ENCODE measurements at regions not wholly inside any gene's neighbourhood (a gene's known extent, or its start where the extent isn't known, plus 50 kb on each side); places are given as distances from the start of the nearest gene placed in this dataset.

- ChIA-PET CTCF (no interaction called here), POLR2A (no interaction called here)
- Histone ChIP-seq H3K36me3 (ENCODE audit: control insufficient read depth, insufficient read depth, low read length) (no peaks in the 10 kb centered on the region), H3K4me3 (ENCODE audit: low read depth, low read length) (no peak overlapping the region), H3K4me1 (no peaks in the 10 kb centered on the region), H3K9me3 (peaks cover 5% of the 10 kb centered on the region; the same call in 1 of the 2 replicates), H3K27me3 (replicated peaks; ENCODE audit: control insufficient read depth, insufficient read depth, low read length) (no peaks in the 10 kb centered on the region)
- DNase-seq: no peak
- Mint-ChIP-seq H3K27me3 (ENCODE audit: insufficient read depth, unreplicated experiment) (no peaks in the 10 kb centered on the region), H3K4me1 (ENCODE audit: low read depth, unreplicated experiment) (no peaks in the 10 kb centered on the region), H3K4me3 (ENCODE audit: unreplicated experiment) (no peak overlapping the region), H3K36me3 (ENCODE audit: insufficient read depth, unreplicated experiment) (no peaks in the 10 kb centered on the region), H3K27ac (ENCODE audit: unreplicated experiment) (no peak overlapping the region), H3K9me3 (ENCODE audit: unreplicated experiment) (no peaks in the 10 kb centered on the region)
- intact Hi-C loops (cut with micrococcal nuclease; ENCODE audit: unreplicated experiment): no loop called here
- no peak for TF ChIP-seq CTCF (IDR thresholded peaks at IDR 0.05; ENCODE audit: insufficient read depth in 1 of 2, low read depth in 1 of 2, low read length in 1 of 2, severe bottlenecking in 1 of 2, unreplicated experiment in 1 of 2)
- BruUV-seq (replicated peaks): no TSS peak
These were observed 1268.0 kb downstream of the JRKL start for GRCh38 chr11:97657852-97658251.

DNA sequence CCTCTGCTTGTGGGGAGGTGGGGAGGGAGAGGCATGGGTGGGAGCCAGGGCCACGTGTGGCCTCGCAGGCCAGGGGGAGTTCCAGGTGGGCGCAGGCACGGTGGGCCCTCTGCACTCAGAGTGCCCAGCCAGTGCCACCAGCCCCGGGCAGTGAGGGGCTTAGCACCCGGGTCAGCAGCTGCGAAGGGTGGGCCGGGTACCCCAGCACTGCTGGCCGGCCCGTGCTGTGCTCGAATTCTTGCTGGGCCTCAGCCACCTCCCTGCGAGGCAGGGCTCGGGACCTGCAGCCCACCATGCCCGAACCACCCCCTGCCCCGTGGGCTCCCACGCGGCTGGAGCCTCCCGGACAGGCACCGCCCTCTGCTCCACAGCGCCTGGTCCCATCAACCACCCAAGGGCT lies 1277.2 kb downstream of the JRKL start:
- TF ChIP-seq CTCF (IDR thresholded peaks at IDR 0.05; ENCODE audit: insufficient read depth in 1 of 2, low read depth in 1 of 2, low read length in 1 of 2, severe bottlenecking in 1 of 2, unreplicated experiment in 1 of 2): no peak
- H3K9me3 Mint-ChIP-seq (ENCODE audit: unreplicated experiment): no peaks in the 10 kb centered on the region
- no peak for DNase-seq
- H3K9me3 ChIP-seq: no peaks in the 10 kb centered on the region
- intact Hi-C loops (cut with micrococcal nuclease; ENCODE audit: unreplicated experiment): no loop called here
- POLR2A ChIA-PET: no interaction called here
- no peaks in the 10 kb centered on the region for H3K36me3 Mint-ChIP-seq (ENCODE audit: insufficient read depth, unreplicated experiment)
- H3K4me3 ChIP-seq (ENCODE audit: low read depth, low read length): no peak overlapping the region
- CTCF ChIA-PET: no interaction called here
- no peaks in the 10 kb centered on the region for H3K4me1 Mint-ChIP-seq (ENCODE audit: low read depth, unreplicated experiment)
- H3K27me3 Mint-ChIP-seq (ENCODE audit: insufficient read depth, unreplicated experiment): no peaks in the 10 kb centered on the region
- no peak overlapping the region for H3K4me3 Mint-ChIP-seq (ENCODE audit: unreplicated experiment)
- BruUV-seq (replicated peaks): no TSS peak
- no peaks in the 10 kb centered on the region for H3K4me1 ChIP-seq
- H3K27ac Mint-ChIP-seq (ENCODE audit: unreplicated experiment): no peak overlapping the region
- H3K27me3 ChIP-seq (replicated peaks; ENCODE audit: control insufficient read depth, insufficient read depth, low read length): no peaks in the 10 kb centered on the region
- H3K36me3 ChIP-seq (ENCODE audit: control insufficient read depth, insufficient read depth, low read length): no peaks in the 10 kb centered on the region

GRCh38 chr11:97683733-97684132 lies 1293.9 kb downstream of the JRKL start:
- no peaks in the 10 kb centered on the region for H3K4me1 Mint-ChIP-seq (ENCODE audit: low read depth, unreplicated experiment)
- no peak overlapping the region for H3K4me3 ChIP-seq (ENCODE audit: low read depth, low read length)
- no peak overlapping the region for H3K4me3 Mint-ChIP-seq (ENCODE audit: unreplicated experiment)
- ChIA-PET POLR2A (no interaction called here), CTCF (no interaction called here)
- H3K9me3 ChIP-seq: no peaks in the 10 kb centered on the region; the same call in 1 of the 2 replicates
- no peaks in the 10 kb centered on the region for H3K27me3 ChIP-seq (replicated peaks; ENCODE audit: control insufficient read depth, insufficient read depth, low read length)
- peak; percentile 59 to 74 for DNase-seq
- no peaks in the 10 kb centered on the region for H3K36me3 Mint-ChIP-seq (ENCODE audit: insufficient read depth, unreplicated experiment)
- H3K27me3 Mint-ChIP-seq (ENCODE audit: insufficient read depth, unreplicated experiment): peaks cover 3% of the 10 kb centered on the region
- H3K36me3 ChIP-seq (ENCODE audit: control insufficient read depth, insufficient read depth, low read length): no peaks in the 10 kb centered on the region
- no TSS peak for BruUV-seq (replicated peaks)
- intact Hi-C loops (cut with micrococcal nuclease; ENCODE audit: unreplicated experiment): loop anchor here (1.0 kb wide), 1 partner anchor 38 kb away; no protein-coding TSS in a partner anchor
- peaks cover 1% of the 10 kb centered on the region for H3K9me3 Mint-ChIP-seq (ENCODE audit: unreplicated experiment)
- H3K27ac Mint-ChIP-seq (ENCODE audit: unreplicated experiment): no peak overlapping the region
- no peaks in the 10 kb centered on the region for H3K4me1 ChIP-seq
- TF ChIP-seq CTCF (IDR thresholded peaks at IDR 0.05; ENCODE audit: insufficient read depth in 1 of 2, low read depth in 1 of 2, low read length in 1 of 2, severe bottlenecking in 1 of 2, unreplicated experiment in 1 of 2): peak in 1 of 2 experiments; percentile 30
